HG03064 (cell line): ENCODE measurements at regions not wholly inside any gene's neighbourhood (a gene's known extent, or its start where the extent isn't known, plus 50 kb on each side); places are given as distances from the start of the nearest gene placed in this dataset.

Experiments used
- ATAC-seq: cut with Tn5 transposase; IDR thresholded peaks from one replicate; pipeline ENCODE4 v1.9.1; 2021; ENCODE audit warnings: low read depth; ENCODE audit not compliant: unreplicated experiment

- ATAC-seq = no peak
Observed at GRCh38 chr2:146681991-146682390, 1162.8 kb upstream of the ACVR2A start.

DNA sequence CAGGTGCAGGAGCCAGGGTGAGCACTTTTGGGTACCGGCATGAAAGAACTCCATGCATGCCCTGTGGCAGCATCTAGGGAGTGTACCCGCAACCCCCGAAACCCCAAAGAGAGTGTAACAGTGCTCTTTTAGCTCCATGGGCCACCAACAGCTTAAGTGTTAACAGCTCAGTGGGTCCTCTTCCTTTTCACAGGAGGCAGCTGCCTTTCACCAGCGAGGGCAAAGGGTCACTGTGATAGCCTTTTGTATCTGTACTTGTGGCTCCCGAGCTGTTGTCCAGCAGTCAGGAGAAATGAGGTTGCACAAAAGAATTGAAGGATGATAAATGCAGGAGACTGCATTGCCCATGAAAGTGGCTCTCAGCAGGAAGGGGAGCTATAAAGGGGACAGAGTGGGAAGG lies 1166.3 kb upstream of the ACVR2A start:
- no peak for ATAC-seq

GRCh38 chr2:146677280-146677679 lies 1167.5 kb upstream of the ACVR2A start:
- ATAC-seq = no peak

DNA sequence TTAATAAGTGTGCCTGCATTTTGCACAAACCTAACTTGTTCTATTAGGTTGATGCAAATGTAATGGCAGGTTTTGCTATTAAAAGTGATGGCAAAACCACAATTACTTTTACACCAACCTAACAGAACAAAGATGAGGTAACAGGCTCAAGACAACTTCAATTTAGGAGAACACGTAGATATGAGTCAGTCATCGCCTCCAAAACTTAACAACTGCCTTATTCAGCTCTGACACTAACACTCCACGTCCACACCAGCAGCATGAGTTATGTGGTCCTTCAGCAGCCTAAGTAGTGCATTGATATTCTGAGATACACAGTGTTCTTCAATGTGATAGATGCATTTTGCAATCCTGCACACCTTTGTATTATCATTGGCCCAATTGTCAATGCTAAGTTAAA lies 1175.1 kb upstream of the ACVR2A start:
- ATAC-seq = no peak

GRCh38 chr2:146666340-146666739 lies 1178.5 kb upstream of the ACVR2A start:
- ATAC-seq = no peak

DNA sequence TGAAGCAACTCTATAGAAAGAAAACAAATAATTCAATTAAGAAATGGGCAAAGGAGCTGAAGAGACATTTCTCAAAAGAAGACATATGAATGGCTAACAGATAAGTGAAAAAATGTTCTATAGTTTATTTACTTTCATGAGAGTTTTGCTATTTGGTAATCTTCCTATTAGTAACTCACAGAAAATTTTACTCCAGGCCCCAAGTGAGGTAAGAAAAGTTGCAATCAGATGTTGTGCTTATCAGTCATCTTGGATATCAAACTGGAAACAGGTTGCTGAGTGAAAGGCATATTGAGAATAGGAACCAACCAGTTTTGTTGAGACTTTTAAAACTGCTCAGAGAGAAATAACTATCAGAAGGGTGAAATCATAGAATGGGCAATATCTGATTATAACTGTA lies 1179.0 kb upstream of the ACVR2A start:
- no peak for ATAC-seq

DNA sequence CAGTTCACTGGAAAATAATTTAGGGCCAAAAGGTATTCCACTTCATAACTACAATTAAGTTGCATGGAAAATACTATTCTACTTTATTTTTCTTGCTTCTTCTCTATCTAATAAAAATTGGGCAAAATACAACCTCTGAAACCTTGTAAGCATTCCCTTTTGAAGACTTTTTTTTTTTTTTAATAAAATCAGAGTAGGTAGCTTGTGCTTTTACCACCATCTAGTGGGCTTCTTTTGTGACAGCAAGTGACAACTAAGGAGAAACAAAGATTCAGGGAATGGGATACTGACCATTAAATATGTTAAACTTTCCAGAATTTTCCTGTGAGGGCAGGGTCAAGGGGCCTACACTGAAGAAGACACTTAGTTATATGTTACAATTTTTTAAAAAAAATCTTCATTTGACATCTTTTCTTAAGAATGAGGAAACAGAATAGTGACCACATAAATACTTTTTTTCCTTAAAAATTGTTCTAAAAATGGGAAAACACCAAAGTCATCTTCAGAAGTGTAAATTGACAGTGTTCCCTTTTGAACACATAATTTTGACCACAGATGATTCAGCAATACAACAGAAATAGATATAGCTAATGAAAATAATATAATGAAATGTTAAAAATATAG lies 1183.2 kb upstream of the ACVR2A start:
- ATAC-seq = no peak

DNA sequence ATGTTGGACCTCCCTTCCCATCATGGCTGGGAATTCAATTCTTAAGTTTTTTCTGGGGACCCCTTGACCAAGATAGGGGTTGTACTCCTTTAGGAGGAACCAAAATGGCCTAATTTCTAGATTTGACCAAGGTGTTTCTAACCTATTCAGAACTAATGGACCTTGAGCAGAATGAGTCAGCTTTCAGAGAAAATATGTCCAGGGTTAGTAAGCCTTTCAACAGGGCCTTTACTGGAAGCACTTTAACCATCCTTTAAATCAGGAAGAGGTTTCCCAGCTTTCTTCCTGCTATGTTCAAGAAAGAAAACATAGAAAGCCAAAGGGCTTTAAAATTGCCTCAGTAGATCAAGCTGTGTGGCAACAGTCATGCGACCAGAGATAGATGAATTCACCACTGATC lies 1184.9 kb upstream of the ACVR2A start:
- no peak for ATAC-seq

DNA sequence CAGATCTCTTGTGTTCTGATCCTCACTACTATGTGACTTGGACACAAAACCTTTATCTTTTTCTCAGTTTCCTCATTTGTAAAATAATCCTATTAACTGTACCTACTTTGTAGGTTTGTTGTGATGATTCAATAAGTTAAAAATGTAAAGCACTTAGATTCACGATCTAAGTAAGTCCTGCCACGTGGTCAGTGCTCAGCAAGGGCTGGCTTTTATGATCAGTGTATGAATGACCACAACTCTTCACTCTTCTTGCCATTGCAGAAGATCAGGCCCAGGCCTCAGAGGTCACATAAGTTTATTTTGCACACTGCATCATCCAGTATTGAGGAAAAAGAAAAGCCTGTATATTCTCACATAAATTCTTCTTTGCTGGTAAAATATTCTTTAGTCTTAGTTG lies 1192.5 kb upstream of the ACVR2A start:
- no peak for ATAC-seq

DNA sequence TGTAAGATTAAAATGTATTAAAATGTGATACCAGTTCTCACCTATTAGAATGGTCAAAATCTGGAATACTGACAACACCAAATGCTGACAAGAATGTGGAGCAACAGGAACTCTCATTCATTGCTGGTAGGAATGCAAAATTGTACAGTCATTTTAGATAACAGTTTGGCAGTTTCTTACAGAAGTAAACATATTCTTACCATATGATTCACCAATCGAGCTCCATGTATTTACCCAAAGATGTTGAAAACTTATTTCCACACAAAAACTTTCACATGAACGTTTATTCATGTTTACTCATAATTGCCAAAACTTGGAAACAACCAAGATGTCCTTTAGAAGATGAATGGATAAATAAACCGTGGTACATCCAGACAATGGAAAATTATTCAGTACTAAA lies 1193.5 kb upstream of the ACVR2A start:
- no peak for ATAC-seq

DNA sequence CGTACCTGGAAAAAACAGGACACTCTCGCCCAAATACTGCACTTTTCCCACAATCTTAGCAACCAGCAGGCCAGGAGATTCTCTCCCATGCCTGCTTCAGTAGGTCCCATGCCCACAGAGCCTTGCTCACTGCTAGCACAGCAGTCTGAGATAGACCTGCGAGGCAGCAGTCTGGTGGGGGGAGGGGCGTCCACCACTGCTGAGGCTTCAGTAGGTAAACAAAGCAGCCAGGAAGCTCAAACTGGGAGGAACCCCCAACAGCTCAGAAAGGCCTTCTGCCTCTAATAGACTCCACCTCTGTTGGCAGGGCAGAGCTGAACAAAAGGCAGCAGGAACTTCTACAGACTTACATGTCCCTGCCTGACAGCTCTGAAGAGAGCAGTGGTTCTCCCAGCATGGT lies 1202.8 kb upstream of the ACVR2A start:
- ATAC-seq = no peak

DNA sequence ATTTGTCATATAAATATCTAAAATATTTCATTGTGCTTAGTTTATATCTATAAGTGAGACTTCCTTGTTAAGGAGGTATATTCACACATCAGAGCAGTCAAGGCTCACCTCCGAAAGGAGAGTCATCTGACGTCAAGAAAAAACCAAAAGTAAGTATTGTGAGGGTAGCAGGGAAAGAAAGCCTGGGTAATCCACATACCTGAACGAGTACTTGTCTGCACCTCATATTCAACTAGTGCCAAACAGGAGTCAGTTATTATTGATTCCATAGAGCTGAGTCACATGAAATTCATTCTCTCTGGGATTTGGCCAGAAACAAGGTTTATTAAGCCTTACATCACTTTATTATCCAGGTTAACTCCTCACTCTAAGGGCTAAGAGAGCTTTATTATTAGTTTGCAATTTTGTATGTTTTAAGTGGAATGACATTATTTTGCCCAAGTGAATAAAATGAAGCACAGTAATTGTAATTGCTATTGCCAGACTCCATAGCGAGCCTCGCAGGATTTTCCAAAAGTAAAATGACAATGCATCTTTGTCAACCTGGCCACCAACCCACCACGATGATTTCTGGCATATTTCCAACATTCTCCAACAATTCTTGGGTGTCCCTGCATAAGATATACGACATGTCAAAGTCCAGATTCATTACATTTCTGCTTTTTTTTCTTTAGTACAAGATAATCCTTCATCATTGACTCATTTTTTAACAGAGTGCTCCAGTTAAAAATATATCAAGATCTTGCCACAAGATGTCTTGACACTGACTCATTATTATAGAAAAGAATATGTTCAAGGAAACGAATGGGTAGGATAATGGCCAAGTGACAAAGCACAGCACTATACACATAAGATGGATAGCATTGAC lies 1210.4 kb upstream of the ACVR2A start:
- no peak for ATAC-seq

DNA sequence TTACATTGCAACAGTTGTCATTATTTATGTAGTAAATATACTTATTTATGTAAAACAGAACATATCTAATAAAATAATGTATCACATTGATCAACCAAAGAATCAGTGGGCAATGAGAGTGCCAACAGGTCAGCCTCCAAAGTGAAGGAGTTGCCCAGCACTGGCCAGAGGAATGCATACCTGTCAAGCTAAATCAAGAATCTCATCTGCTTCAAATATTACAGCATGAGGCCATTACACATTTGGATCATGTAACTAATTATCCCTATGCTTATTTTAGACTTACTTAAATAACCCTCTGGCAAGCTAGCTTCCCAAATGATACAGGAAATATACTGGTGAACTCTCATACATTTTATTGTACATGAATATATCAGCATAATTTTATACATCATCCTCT lies 1211.7 kb upstream of the ACVR2A start:
- ATAC-seq = no peak

GRCh38 chr2:146632707-146633106 lies 1212.1 kb upstream of the ACVR2A start:
- ATAC-seq = no peak

- no peak for ATAC-seq
Observed at GRCh38 chr2:146624430-146625160, 1220.2 kb upstream of the ACVR2A start.

GRCh38 chr2:146623771-146624170 lies 1221.1 kb upstream of the ACVR2A start:
- ATAC-seq = no peak

GRCh38 chr2:146621656-146622055 lies 1223.2 kb upstream of the ACVR2A start:
- no peak for ATAC-seq

- no peak for ATAC-seq
Observed at GRCh38 chr2:146615778-146616177, 1229.1 kb upstream of the ACVR2A start.

GRCh38 chr2:146608490-146608889 lies 1236.3 kb upstream of the ACVR2A start:
- no peak for ATAC-seq

- no peak for ATAC-seq
Observed at GRCh38 chr2:146604521-146604920, 1240.3 kb upstream of the ACVR2A start.

DNA sequence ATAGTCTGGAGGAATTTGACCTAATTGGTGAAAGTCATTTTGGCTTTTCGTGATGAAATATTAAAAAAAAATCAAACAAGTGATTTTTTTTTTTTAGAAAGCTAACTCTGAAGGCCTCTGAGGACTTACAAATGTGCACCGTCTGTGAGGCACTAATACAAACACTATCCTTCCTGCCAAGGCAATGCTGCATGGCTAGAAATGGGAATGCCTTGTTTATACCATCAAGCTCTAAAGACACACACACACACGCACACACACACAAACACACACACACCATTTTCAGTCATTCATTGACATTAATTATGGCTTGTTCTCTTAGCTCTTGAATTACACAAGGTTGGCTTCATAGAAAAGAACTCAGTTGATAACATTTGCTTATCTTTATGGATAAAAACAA lies 1242.0 kb upstream of the ACVR2A start:
- ATAC-seq = no peak

GRCh38 chr2:146602383-146602782 lies 1242.4 kb upstream of the ACVR2A start:
- no peak for ATAC-seq
